Esophagus (tissue), 2 donors: ENCODE measurements at regions not wholly inside any gene's neighbourhood (a gene's known extent, or its start where the extent isn't known, plus 50 kb on each side); places are given as distances from the start of the nearest gene placed in this dataset.
"Not testable (repeated sequence)": the region's sequence is repeated elsewhere in the genome, so short reads cannot be mapped to it uniquely, and the experiment has no call there.

Source experiments
- H3K27ac ChIP-seq, 2 donors: one replicate each; pipeline ENCODE4 v1.5.1; 2013; ENCODE audit warnings: low read depth in 2 of 2, mild to moderate bottlenecking in 2 of 2, inconsistent platforms in 1 of 2, low read length in 1 of 2, moderate library complexity in 1 of 2
- H3K27me3 ChIP-seq, 2 donors: one replicate each; pipeline ENCODE4 v1.6.1; 2013; ENCODE audit warnings: low read length in 2 of 2, control low read depth in 1 of 2, mild to moderate bottlenecking in 1 of 2; ENCODE audit not compliant: insufficient read depth in 2 of 2, control insufficient read depth in 1 of 2
- H3K36me3 ChIP-seq, 2 donors: one replicate each; pipeline ENCODE4 v1.6.1; 2013; ENCODE audit warnings: low read length in 1 of 2; ENCODE audit not compliant: control insufficient read depth in 2 of 2, insufficient read depth in 2 of 2
- H3K4me1 ChIP-seq, 2 donors: one replicate each; pipeline ENCODE4 v1.6.1; 2013; ENCODE audit warnings: low read length in 1 of 2; ENCODE audit not compliant: control insufficient read depth in 2 of 2, insufficient read depth in 2 of 2
- H3K4me3 ChIP-seq, 2 donors: one replicate each; pipeline ENCODE4 v1.5.1; 2013; ENCODE audit warnings: low read length in 2 of 2, mild to moderate bottlenecking in 2 of 2, low read depth in 1 of 2, moderate library complexity in 1 of 2
- H3K9me3 ChIP-seq, 2 donors: one replicate each; pipeline ENCODE4 v1.6.1; 2013; ENCODE audit warnings: mild to moderate bottlenecking in 2 of 2, low read depth in 1 of 2, low read length in 1 of 2, moderate library complexity in 1 of 2; ENCODE audit not compliant: control insufficient read depth in 2 of 2, insufficient read depth in 1 of 2
- WGBS, 2 donors: extraction: QIAGEN DNeasy Blood & Tissue Kit; methylation state at CpG; one replicate each; pipeline ENCODE4 v1.1.7; 2013; 5-methylcytosine and 5-hydroxymethylcytosine counted together
- donor health status: healthy with polysubstance abuse.
- donor health status: Bipolar disorder and iron deficiency.

GRCh38 chr2:18977409-18977808 lies 381.0 kb downstream of the OSR1 start:
- Histone ChIP-seq H3K27me3 (no peaks in the 10 kb centered on the region), H3K9me3 (no peaks in the 10 kb centered on the region), H3K4me1 (no peaks in the 10 kb centered on the region), H3K27ac (peak overlapping the region in 1 of 2 donors; percentile 33), H3K4me3 (no peak overlapping the region), H3K36me3 (no peaks in the 10 kb centered on the region)
- 64 to 75% methylated on average over 3 of the region's 3 CpGs for WGBS, 2 donors

GRCh38 chr2:18976168-18976961 lies 382.1 kb downstream of the OSR1 start:
- whole genome bisulfite sequencing, 2 donors = 63 to 70% methylated on average over 14 of the region's 14 CpGs
- peak overlapping the region; percentile 31 to 62 for H3K27ac ChIP-seq

GRCh38 chr2:18975506-18976167 lies 382.8 kb downstream of the OSR1 start:
- no peaks in the 10 kb centered on the region for H3K27me3 ChIP-seq
- WGBS, 2 donors = 63 to 70% methylated on average over 9 of the region's 9 CpGs
- no peaks in the 10 kb centered on the region for H3K9me3 ChIP-seq
- no peaks in the 10 kb centered on the region for H3K36me3 ChIP-seq
- H3K4me1 ChIP-seq = no peaks in the 10 kb centered on the region
- H3K4me3 ChIP-seq = no peak overlapping the region
- no peak overlapping the region for H3K27ac ChIP-seq

More at GRCh38 chr2:18976168-18976961, 382.1 kb downstream of the OSR1 start:
- H3K9me3 ChIP-seq = no peaks in the 10 kb centered on the region
- H3K27me3 ChIP-seq = no peaks in the 10 kb centered on the region
- no peaks in the 10 kb centered on the region for H3K36me3 ChIP-seq
- H3K4me3 ChIP-seq = no peak overlapping the region
- no peaks in the 10 kb centered on the region for H3K4me1 ChIP-seq

DNA sequence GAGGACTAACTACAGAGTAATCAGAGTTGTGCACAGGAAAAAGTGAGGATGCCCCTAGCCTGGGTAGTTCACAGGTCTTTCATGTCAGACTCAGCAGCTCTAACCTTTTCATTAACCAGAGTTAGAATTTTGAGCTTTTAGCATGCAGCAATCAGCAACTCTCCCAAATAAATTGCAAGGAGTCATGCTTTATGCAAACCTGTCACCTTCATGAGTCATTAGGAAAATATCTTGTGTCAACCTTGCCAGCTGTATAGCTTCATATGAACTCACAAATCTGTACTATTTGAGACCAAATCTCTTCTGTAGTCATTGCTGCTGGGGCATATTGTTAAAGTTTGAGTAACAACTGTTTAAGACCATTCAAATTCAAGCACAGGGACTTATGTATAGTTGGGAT lies 382.3 kb upstream of the NT5C1B start:
- Histone ChIP-seq H3K36me3 (no peaks in the 10 kb centered on the region), H3K27ac (no peak overlapping the region), H3K9me3 (no peaks in the 10 kb centered on the region), H3K4me3 (no peak overlapping the region), H3K4me1 (no peaks in the 10 kb centered on the region), H3K27me3 (no peaks in the 10 kb centered on the region)

- 84 to 88% methylated on average over 3 of the region's 3 CpGs for WGBS, 2 donors
- no peaks in the 10 kb centered on the region for H3K27me3 ChIP-seq
- H3K36me3 ChIP-seq = no peaks in the 10 kb centered on the region
- no peaks in the 10 kb centered on the region for H3K4me1 ChIP-seq
- H3K4me3 ChIP-seq = no peak overlapping the region
- H3K27ac ChIP-seq = no peak overlapping the region
- H3K9me3 ChIP-seq = no peaks in the 10 kb centered on the region
Observed at GRCh38 chr2:18971069-18971378, 381.7 kb upstream of the NT5C1B start.

DNA sequence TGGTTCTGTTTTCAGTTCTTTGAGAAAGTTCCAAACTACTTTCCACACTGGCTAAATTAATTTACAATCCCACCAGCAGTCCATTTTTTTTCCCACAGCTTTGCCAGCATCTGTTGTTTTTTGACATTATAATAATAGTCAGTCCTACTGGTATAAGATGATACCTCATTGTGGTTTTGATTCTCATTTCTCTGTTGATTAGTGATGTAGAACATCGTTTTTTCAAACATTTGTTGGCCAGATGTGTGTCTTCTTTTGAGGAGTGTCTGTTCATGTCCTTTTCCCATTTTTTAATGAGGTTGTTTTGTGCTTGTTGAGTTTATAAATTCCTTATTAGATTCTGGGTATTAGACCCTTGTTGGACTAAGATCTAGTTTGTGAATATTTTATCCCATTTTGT lies 376.8 kb upstream of the NT5C1B start:
- H3K27ac ChIP-seq = no peak overlapping the region
- H3K9me3 ChIP-seq = no peaks in the 10 kb centered on the region
- no peaks in the 10 kb centered on the region for H3K27me3 ChIP-seq
- 44 to 46% methylated on average over 1 of the region's 1 CpG for WGBS, 2 donors
- no peaks in the 10 kb centered on the region for H3K36me3 ChIP-seq
- no peaks in the 10 kb centered on the region for H3K4me1 ChIP-seq
- no peak overlapping the region for H3K4me3 ChIP-seq

DNA sequence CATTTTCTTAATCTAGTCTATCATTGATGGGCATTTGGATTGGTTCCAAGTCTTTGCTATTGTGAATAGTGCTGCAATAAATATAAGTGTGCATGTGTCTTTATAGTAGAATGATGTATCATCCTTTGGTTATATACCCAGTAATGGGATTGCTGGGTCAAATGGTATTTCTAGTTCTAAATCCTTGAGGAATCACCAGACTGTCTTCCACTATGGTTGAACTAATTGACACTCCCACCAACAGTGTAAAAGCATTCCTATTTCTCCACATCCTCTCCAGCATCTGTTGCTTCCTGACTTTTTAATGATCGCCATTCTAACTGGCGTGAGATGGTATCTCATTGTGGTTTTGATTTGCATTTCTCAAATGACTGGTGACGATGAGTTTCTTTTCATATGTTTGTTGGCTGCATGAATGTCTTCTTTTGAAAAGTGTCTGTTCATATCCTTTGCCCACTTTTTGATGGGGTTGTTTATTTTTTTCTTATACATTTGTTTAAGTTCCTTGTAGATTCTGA lies 374.4 kb upstream of the NT5C1B start:
- H3K27ac ChIP-seq, H3K4me3 ChIP-seq, H3K9me3 ChIP-seq, H3K36me3 ChIP-seq, H3K27me3 ChIP-seq, H3K4me1 ChIP-seq: not testable (repeated sequence)
- WGBS, 2 donors = 91 to 94% methylated on average over 3 of the region's 3 CpGs

DNA sequence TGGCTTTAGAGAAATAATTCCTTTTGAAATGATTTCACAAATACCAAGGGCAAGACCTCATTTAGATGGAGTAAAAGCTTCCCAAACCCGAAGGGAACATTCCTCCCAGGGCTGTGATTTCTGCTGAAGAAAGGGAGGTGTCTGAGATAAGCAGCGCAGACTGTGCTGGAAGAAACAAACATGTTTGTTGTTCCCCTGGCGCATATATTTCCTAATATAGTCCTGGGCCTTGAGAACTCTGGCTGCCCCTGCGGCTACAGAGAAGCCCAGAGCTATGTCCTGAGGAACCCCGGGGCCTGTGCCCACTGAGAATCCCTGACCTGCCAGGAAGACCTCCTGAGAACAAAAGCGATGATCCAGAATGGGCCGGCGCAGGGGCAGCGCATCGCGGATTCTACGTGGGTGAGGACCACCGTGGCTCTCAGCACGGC lies 372.6 kb upstream of the NT5C1B start:
- Histone ChIP-seq H3K27ac (no peak overlapping the region), H3K9me3 (no peaks in the 10 kb centered on the region), H3K36me3 (no peaks in the 10 kb centered on the region), H3K27me3 (no peaks in the 10 kb centered on the region), H3K4me3 (no peak overlapping the region), H3K4me1 (no peaks in the 10 kb centered on the region)
- WGBS, 2 donors = 89 to 95% methylated on average over 14 of the region's 14 CpGs

GRCh38 chr2:18959952-18960717 lies 370.8 kb upstream of the NT5C1B start:
- Histone ChIP-seq H3K36me3 (no peaks in the 10 kb centered on the region), H3K4me3 (no peak overlapping the region), H3K27me3 (no peaks in the 10 kb centered on the region), H3K4me1 (no peaks in the 10 kb centered on the region), H3K27ac (no peak overlapping the region), H3K9me3 (no peaks in the 10 kb centered on the region)
